DMS79 (cell line): ENCODE measurements at regions not wholly inside any gene's neighbourhood (a gene's known extent, or its start where the extent isn't known, plus 50 kb on each side); places are given as distances from the start of the nearest gene placed in this dataset.
"Not testable (repeated sequence)": the region's sequence is repeated elsewhere in the genome, so short reads cannot be mapped to it uniquely, and the experiment has no call there.

Source experiments
- DNase-seq: peaks from one replicate; lab custom pipeline; 2025; lab: John Stamatoyannopoulos, UW

DNA sequence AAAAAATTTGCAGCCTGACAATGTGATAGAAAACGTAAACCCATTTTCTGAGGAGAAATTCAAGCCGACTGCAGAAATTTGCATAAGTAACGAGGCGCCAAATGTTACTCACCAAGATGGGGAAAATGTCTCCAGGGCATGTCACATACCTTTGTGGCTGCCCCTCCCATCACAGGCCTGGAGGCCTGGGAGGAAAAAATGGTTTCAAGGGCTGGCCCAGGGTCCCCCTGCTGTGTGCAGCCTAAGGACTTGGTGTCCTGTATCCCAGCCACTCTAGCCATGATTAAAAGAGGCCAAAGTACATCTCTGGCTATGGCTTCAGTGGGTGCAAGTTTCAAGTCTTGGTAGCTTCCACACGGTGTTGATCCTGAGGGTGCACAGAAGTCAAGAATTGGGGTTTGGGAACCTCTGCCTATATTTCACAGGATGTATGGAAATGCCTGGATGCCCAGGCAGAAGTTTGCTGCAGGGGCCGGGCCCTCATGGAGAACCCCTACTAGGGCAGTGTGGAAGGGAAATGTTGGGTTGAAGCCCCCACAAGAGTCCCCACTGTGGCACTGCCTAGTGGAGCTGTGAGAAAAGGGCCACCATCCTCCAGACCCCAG is 1842.3 kb downstream of the PCDH9 start:
- DNase-seq = no peak

DNA sequence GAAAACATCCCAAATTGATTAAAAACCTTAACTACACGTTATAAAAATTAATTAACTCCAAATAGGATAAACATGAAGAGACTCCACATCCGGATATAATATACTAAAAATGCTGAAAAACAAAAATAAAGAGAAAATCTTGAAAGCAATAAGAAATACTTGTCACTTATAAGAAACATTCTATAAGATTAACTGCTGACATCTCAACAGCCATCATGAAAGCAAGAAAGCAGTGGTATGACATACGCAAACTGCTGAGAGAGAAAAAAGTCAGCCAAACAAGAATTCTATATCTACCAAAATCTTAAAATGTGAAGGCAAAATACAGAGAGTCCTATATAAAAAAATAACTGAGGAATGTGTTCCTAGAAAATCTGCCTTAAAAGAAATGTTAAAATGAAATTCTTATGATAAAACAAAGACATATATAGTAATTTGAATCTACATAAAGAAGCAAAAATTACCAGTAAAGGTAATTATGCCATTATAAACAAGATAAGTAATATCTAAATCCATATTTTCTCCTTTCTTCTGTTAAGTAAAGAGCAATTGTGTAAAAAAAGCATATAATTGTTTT is 1851.1 kb downstream of the PCDH9 start:
- DNase-seq = no peak

DNA sequence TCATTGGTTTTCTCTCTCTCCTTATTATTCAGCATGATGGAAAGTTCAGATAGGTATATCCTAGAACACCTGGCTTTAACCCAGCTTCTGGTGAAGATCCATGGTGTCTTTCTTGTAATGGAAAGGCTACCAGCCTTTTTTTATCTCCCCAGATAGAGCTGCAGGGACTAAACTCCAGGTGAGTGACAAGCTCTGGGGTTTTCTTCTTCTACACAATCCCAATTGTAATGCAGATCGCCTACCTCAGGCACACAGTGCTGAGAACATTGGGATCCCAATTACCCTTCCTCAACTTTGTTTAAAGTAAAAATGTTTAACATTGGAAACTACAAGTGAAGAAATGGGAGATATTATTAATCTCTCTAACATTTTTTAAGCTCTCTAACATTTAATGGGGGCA is 1851.7 kb downstream of the PCDH9 start:
- no peak for DNase-seq

DNA sequence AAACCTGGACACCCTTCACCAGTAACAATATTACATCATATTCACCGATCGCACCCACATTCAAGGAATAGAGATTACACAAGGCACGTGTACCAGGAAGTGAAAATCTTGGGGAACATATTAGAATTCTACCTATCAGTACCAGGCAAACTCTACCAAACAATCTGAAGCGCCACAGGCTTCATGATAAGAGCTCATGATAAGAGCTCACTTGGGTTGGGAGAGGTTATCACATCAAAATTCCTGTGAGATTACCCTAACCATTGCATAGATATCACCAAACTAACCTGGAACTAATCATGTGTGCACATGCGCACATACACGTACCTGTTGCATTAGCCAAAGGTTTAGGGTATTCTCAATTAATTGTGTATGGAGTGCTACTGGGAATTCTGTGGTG is 1861.3 kb downstream of the PCDH9 start:
- DNase-seq = no peak

DNA sequence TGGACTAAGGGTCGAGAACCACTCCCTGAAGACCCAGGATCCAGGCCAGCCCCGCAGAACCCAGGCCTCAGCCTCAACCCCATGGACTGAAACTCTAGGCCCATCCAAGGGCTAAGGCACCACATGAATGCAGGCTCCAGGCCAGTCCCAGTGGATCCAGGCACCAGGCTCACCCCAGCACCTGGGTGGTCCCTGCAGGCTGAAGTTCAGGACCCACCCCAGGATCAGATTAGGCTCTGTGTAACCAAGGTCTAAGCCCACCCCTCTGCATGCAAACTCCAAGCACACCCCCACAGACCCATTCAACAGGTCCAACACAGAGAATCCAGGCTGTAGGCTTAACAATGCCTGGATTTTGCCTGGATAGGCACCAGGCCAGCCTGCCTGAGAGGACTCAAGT is 1876.2 kb downstream of the PCDH9 start:
- no peak for DNase-seq

DNA sequence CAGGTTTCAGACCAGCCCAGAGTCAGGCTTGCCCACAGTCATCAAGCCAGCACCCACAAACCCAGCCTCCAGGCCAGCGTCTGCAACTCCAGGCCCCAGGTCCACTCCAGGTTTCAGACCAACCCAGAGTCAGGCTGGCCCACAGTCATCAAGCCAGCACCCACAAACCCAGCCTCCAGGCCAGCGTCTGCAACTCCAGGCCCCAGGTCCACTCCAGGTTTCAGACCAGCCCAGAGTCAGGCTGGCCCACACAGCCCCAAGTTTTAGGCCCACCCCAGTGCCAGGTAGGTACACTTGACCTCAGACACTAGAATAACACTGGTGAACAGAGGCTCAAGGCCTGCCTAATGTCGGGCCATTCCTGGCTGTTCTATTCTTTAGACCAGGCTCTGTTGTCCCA is 1877.0 kb downstream of the PCDH9 start:
- not testable (repeated sequence) for DNase-seq

DNA sequence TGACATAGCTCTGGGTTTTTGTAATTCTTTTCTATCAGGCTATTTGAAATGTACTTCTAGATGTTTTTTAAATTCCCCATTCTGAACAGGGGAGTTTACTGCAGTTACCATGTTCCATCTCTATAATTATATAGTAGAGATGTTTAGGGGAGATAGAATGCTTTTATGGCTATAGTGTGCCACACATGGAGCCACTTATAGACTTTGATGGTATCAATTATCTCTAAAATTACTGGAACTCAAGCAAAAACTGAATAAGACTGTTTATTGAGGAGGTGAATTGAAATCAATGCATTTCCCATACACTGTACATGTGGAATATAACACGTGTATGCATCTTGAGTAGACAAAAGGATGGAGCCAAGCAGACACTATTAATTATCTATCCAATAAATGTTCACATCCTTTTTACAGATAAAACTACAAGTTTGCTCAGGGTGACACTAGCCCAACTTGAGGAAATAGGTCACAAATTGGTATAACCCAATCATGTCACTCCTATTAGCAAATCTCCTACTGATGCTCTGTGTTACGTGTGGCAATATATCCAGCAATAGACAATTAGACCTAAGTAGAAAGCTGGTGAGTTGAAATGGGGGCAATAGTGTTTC is 1882.6 kb downstream of the PCDH9 start:
- DNase-seq = no peak

DNA sequence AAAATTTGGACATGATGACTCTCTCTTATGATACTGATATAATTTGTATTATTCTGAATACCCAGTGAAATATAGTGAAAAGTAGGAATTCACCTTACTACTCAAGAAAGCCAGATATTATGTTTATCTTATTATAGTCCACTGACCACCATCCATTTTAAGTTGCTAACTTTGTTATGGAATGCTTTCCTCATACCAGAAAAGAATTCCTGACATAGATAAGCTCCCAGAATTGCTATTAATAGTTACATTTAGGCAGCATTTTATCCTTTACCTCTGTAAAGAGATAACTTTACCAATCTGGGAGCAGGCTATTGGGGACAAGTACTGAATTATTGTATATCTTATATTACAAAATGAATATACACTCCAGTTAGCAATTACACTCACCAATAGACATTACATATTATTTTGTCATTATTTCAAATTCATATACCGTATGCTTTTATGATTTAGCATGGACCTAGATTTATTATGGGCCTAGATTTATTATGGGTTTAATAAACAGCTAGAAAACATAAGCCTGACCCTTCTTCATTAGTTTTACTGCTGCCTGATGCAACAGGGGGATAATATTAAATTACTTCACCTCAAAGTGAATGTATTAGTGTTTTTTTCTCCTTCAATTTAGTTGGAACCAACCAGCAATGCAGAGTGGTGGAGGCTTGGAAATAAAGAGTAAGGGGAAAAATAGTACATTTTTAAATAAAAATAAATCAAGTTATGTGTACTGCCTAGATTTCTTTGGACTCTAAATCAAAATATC is 1886.1 kb downstream of the PCDH9 start:
- DNase-seq = no peak

DNA sequence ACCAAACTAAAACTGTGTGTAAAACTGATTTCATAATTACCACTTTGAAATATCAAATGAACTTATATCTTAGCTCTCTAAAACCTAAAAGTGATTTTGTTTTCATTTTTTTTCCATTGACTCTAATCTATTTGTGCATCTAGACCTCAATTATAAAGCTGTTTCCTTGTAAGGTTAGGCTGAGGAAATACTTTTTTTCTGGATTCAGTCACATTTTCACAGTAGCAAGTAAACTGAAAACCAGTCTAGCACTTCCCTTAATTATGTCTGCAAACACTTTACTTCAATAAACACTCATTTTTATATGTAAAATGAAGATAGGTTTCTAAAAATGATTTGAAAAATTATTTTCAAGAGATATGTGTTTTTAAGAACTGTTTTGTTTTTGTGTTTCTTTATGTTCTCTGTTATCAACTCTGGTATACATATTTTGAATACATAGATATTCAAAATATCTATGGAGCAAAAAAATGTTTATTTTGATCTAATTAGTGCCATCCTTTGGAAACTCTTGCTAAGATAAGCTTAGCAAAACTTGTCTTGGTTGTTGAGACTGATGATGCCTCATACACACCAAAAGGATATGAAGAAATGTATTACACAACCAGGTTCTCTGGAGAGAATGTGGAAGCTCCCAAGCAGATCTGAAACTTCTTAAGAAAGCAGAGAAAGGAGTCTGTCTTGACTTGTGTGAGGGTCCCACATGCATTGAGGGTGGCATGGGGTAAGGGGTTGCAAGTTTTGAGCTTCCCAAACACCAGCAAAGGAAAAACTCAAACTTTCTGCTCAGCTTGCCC is 1887.4 kb downstream of the PCDH9 start:
- DNase-seq = no peak

DNA sequence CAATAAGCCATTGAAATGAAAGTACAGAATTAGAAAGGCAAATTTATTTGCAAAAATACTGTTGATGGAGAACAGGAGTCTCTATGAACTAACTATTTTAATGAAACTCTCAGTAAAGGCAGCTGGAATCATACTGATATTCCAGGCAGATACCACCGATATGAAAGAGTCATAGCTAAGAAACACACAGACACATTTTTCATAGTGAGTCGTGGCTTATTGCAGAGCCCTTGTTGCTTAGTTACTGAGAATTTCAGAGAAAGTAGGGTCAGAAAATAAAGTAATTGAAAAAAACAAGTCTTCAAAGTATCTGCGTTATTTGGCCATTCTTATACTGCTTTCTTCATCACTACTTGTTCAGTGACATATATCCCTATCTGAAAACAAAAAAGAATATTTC is 1890.9 kb downstream of the PCDH9 start:
- no peak for DNase-seq

DNA sequence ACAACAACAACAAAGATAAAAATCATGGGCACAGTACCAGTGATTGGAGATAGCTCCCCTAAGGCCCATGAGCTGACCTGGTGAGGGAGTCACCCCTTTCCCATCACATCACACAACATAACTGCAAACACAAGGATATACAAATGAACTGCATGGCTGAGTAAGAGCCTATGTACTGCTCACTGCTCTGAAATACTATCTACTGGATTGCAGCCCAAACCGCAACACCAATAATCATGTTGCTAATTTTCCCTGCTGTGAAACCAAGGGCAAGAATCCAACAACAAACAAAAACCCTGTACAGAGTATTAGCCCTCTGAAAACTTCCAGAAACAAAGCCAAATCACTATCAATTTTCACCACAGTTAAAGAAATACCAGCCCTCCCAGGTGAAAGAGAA is 1893.2 kb downstream of the PCDH9 start:
- DNase-seq = no peak

DNA sequence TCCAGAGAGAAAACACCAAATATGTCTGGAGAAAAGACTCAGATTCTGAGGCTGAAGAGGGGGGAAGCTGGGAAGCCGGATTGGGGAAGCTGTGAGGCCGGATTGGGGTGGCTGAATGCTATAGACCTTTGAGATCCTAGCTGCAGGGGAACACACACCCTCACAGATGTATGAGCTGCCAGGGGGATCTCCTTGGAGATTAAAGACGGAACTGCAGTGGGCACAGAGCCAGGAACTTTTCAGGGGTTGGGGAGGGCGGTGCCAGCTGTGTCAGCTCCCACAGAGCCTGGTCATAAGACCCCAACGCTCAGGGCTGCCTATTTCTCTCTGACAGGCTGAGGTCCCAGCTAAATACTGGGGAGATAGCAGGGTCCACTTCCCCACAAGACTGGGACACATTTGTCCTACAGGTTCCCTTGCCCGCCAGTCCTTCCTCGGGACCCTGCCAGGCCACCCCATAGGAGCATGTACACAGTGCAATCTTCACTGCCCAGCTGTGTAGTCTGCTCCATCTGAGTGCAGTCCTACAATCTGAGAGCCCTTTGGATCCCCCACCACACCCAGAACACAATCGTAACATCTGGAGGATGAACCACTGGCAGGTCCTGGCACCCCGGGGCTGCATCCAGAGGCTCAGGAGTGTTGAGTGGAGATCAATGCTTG is 1893.9 kb downstream of the PCDH9 start:
- DNase-seq = no peak

DNA sequence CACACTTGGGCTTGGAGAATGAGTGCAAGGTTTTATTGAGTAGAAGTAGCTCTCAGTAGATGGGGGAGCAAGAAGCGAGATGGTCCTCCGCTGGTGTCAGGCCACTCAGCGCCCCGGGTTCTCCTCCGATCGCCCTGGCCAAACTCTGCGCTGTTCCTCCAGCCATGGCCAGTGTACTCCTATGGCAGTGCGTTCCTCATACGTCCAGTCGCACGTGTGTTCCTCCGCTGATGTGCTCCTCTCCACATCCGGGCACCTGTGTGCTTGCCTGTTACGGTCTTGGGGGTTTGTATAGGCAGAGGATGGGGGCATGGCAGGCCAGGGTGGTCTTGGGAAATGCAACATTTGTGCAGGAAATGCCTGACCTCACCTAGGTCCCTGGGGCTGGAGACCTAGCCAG is 1899.4 kb downstream of the PCDH9 start:
- no peak for DNase-seq

DNA sequence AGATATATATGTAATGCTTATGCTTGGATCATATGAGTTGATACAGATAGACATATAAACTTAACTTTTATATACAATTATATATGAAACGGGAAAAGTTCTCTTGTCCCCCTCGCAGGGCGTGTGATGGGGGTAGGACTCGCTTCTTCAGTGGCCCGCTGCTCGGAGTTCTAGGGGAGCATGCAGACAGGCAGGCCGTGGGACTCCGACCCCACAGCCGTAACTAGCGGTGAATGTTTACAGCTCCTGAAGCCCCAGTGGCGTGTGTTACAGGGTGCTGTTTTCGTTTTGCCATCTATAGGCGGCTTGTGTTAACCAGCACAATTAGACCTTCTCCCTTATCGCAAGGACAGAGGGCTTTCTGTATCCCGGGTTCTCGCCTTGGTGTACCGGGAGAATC is 1899.8 kb downstream of the PCDH9 start:
- no peak for DNase-seq

DNA sequence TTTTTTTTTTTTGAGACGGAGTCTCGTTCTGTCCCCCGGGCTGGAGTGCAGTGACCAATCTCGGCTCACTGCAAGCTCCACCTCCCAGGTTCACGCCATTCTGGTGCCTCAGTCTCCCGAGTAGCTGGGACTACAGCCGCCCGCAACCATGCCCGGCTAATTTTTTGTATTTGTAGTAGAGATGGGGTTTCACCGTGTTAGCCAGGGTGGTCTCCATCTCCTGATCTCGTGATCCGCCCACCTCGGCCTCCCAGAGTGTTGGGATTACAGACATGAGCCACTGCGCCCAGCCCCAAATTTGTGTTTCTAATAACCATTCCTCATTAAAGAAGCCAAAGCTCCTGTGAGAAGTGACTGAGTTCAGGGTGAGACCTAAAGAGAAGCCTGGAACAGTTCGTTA is 1906.9 kb downstream of the PCDH9 start:
- not testable (repeated sequence) for DNase-seq

DNA sequence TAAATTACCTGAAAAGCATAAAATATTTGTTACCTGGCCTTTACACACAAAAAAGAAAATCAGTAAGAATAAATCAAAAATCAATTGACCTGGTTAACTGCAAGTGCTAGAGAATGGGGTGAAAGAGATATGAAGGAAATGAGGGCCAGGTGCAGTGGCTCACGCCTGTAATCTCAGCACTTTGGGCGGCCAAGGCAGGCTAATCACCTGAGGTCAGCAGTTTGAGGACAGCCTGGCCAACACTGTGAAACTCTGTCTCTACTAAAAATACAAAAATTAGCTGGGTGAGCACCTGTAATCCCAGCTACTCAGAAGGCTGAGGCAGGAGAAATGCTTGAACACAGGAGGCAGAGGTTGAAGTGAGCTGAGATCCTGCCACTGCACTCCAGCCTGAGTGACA is 1908.7 kb downstream of the PCDH9 start:
- DNase-seq = not testable (repeated sequence)

DNA sequence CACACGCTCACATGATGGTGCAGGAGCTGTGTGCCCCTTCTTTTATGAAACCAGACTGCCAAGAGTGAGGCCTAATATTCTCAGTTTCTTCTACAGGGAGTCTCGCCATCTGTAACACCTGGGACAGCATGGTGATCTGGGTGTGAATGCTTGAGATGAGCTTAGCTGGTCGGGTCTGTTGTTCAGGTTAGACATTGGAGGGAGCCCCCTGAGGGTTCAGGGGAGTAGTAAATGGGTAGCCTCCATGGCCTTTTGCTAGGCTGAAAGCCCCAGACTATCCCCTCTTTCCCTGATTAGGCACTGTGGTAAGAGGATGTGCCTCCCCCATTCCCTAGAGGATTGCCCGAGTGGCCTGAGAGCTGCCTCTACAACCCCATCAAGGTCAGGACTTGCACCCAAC is 1916.1 kb downstream of the PCDH9 start:
- no peak for DNase-seq

DNA sequence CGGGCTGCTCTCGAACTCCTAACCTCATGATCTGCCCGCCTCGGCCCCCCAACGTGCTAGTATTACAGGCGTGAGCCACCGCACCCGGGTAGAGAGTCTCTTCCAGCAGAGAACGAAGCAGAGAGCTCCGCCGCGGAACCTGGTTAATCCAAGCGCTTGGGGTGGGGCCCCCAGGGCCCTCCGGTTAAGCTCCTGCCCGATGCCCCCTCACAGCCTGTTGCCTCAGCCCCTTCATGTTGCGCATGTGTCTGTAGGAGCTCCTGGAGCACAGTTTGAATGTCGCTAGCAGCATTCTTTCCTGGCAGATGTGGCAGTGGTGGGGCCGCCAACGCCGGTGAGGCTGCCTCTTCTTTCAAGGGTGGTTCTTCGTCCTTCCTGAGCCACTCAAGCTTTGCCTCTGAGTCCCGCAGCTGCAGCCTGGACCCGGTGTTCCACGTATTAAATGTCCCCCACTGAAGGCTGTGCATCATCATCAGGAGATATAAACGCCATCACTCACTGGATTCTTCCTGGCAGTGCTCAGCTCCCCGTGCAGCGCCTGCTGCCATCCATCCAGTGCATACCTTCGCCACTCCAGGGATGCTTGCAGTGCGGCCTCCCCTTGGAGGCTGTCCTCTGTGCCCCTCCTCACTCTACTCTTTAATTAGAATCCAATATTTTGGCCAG is 1919.3 kb downstream of the PCDH9 start:
- no peak for DNase-seq

DNA sequence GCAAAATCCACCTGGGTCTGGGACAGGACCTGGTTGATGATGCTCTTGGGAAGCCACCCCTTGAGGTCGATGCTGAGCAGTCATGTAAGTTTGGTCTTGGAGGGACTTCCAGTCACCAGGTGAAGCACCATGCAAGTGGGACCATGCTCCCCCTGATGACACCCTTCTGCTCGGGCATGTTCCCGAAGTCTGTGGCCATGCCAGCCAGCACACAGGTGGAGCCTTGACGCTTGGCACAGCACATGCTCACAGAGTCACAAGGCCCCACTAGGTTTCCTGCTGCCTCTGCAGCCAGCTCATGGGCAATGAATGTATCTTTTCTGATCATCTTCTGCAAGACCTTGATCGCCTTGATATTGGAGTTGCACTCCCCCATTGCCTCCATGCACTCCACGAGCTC is 1920.2 kb downstream of the PCDH9 start:
- no peak for DNase-seq

DNA sequence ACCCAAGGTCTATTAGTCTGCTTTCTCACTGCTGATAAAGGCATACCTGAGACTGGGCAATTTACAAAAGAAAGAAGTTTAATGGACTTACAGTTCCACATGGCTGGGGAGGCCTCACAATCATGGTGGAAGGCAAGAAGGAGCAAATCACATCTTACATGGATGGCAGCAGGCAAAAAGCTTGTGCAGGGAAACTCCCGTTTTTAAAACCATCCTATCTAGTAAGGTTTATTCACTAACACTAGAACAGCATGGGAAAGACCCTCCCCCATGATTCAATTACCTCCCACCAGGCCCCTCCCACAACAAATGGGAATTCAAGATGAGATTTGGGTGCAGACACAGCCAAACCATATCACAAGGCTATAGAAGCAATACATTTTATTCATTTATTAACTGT is 1921.4 kb downstream of the PCDH9 start:
- not testable (repeated sequence) for DNase-seq

DNA sequence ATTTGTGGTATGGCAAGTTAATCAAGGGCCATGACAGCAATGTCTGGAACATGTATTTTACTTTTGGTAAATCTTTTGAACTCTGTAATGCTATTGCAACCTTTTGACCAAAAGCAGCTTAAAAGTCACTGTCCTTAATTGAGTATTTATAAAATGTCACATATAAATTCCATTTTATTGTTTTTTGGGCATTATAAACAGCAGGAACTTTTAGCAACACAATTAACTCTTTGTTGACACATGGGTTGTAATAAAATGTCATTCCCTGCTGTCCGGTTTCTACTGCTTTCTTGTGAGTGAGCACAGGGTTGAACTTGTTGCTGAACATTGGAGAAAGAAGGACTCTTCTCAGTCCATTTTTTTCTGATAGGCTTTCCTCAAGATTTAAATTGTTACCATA is 1923.1 kb downstream of the PCDH9 start:
- no peak for DNase-seq
